Kidney tubule cell (primary cell): ENCODE measurements at regions not wholly inside any gene's neighbourhood (a gene's known extent, or its start where the extent isn't known, plus 50 kb on each side); places are given as distances from the start of the nearest gene placed in this dataset.
A peak's percentile ranks its signal among the peaks of the same experiment; 100 is the strongest.
"Not testable (repeated sequence)": the region's sequence is repeated elsewhere in the genome, so short reads cannot be mapped to it uniquely, and the experiment has no call there.

ENCODE experiments used
- DNase-seq: peaks from one replicate; pipeline ENCODE4 v3.0.0-alpha.2; 2018; ENCODE audit warnings: low spot score

GRCh38 chr4:159655547-159655946, 552.7 kb downstream of the RAPGEF2 start:
- DNase-seq = peak; percentile 97

- no peak for DNase-seq
Observed at GRCh38 chr4:159669094-159669493, 566.2 kb downstream of the RAPGEF2 start.

GRCh38 chr4:159673221-159673620, 570.3 kb downstream of the RAPGEF2 start:
- DNase-seq = no peak

GRCh38 chr4:159674241-159674640, 571.4 kb downstream of the RAPGEF2 start:
- no peak for DNase-seq

- peak; percentile 4 for DNase-seq
Observed at GRCh38 chr4:159677521-159677920, 574.6 kb downstream of the RAPGEF2 start.

- DNase-seq = no peak
Observed at GRCh38 chr4:159682996-159683395, 580.1 kb downstream of the RAPGEF2 start.

GRCh38 chr4:159684061-159684460, 581.2 kb downstream of the RAPGEF2 start:
- DNase-seq = no peak

- DNase-seq = peak; percentile 23
Observed at GRCh38 chr4:159685340-159686092, 582.6 kb downstream of the RAPGEF2 start.

GRCh38 chr4:159689526-159689925, 586.6 kb downstream of the RAPGEF2 start:
- no peak for DNase-seq

- DNase-seq = no peak
Observed at GRCh38 chr4:159697322-159698283, 594.7 kb downstream of the RAPGEF2 start.

GRCh38 chr4:159698336-159698735, 595.5 kb downstream of the RAPGEF2 start:
- peak; percentile 3 for DNase-seq

- DNase-seq = no peak
Observed at GRCh38 chr4:159702200-159702599, 599.3 kb downstream of the RAPGEF2 start.

- DNase-seq = no peak
Observed at GRCh38 chr4:159705334-159705733, 602.5 kb downstream of the RAPGEF2 start.

GRCh38 chr4:159706704-159707103, 603.8 kb downstream of the RAPGEF2 start:
- no peak for DNase-seq

GRCh38 chr4:159715180-159715579, 612.3 kb downstream of the RAPGEF2 start:
- not testable (repeated sequence) for DNase-seq

GRCh38 chr4:159719531-159719930, 616.7 kb downstream of the RAPGEF2 start:
- no peak for DNase-seq

- no peak for DNase-seq
Observed at GRCh38 chr4:159722052-159722451, 619.2 kb downstream of the RAPGEF2 start.

GRCh38 chr4:159722918-159723317, 620.0 kb downstream of the RAPGEF2 start:
- no peak for DNase-seq

GRCh38 chr4:159723341-159724048, 620.6 kb downstream of the RAPGEF2 start:
- DNase-seq = no peak

- DNase-seq = no peak
Observed at GRCh38 chr4:159725571-159725970, 622.7 kb downstream of the RAPGEF2 start.

GRCh38 chr4:159735281-159736207, 632.7 kb downstream of the RAPGEF2 start:
- DNase-seq = no peak
